Neural cell (in vitro differentiated cells): ENCODE measurements at regions not wholly inside any gene's neighbourhood (a gene's known extent, or its start where the extent isn't known, plus 50 kb on each side); places are given as distances from the start of the nearest gene placed in this dataset.

ENCODE experiments used
- POLR2AphosphoS5 ChIP-seq: IDR thresholded peaks from 2 replicates; pipeline ENCODE4 v1.6.1; 2012
- TAF1 ChIP-seq: IDR thresholded peaks from 2 replicates; pipeline ENCODE4 v1.6.1; 2012; ENCODE audit warnings: low read depth
- TF ChIP-seq, protein P1 (sequence below): fragments of 450-650 bp; IDR thresholded peaks from 2 replicates; pipeline ENCODE4 v1.5.1; 2014; ENCODE audit warnings: antibody characterized with exemption, mild to moderate bottlenecking, moderate library complexity; ENCODE audit not compliant: poor library complexity, severe bottlenecking

DNA sequence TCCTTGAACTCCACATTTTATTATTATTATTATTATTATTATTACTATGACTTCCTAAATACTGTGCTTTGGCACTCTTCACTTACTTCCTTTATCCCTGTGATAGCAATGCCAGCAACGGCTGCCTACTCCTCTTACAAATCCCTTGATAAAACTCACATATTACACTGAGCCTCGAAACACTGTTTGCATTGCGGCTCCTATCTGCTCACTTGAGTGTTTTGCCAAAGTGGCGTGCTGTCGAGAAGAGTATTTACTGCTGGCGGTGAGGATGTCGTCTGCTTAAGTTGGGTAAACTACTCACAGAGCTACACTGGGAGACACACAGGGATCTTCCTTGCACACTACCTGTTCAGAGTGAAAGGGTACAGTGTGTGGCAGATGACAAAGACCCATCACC lies 143.4 kb upstream of the VCX3A start:
- no peak for TF ChIP-seq POLR2AphosphoS5
- TF ChIP-seq, protein P1, sequence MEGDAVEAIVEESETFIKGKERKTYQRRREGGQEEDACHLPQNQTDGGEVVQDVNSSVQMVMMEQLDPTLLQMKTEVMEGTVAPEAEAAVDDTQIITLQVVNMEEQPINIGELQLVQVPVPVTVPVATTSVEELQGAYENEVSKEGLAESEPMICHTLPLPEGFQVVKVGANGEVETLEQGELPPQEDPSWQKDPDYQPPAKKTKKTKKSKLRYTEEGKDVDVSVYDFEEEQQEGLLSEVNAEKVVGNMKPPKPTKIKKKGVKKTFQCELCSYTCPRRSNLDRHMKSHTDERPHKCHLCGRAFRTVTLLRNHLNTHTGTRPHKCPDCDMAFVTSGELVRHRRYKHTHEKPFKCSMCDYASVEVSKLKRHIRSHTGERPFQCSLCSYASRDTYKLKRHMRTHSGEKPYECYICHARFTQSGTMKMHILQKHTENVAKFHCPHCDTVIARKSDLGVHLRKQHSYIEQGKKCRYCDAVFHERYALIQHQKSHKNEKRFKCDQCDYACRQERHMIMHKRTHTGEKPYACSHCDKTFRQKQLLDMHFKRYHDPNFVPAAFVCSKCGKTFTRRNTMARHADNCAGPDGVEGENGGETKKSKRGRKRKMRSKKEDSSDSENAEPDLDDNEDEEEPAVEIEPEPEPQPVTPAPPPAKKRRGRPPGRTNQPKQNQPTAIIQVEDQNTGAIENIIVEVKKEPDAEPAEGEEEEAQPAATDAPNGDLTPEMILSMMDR, result no peak
- TF ChIP-seq TAF1, result no peak
